H1 (cell line): ENCODE measurements at regions not wholly inside any gene's neighbourhood (a gene's known extent, or its start where the extent isn't known, plus 50 kb on each side); places are given as distances from the start of the nearest gene placed in this dataset.

Experiments used
- CTCF ChIA-PET: fragments of 300-600 bp; sonication (Branson Sonifier 250); formaldehyde crosslinking; loops from one replicate; lab custom pipeline; 2021; ENCODE audit not compliant: partially characterized antibody; lab: Charles Lee
- POLR2A ChIA-PET: fragments of 300-600 bp; sonication (Branson Sonifier 250); formaldehyde crosslinking; loops from one replicate; lab custom pipeline; 2021; ENCODE audit warnings: inconsistent platforms; ENCODE audit not compliant: partially characterized antibody; lab: Charles Lee
- DNase-seq, 2 experiments: peaks; one replicate each; pipeline versions ENCODE4 v3.0.0 to v3.0.0-alpha.2; 2010 to 2022; ENCODE audit warnings: low spot score in 2 of 2, low read depth in 1 of 2, mixed read lengths in 1 of 2
- FAIRE-seq: peaks from 2 replicates; lab custom pipeline; 2011; peaks lifted over from hg19 to GRCh38; lab: Jason Lieb, UNC
- H2AFZ ChIP-seq: 2 replicates; pipeline ENCODE4 v1.8.1; 2012; ENCODE audit warnings: low read length, inconsistent platforms
- H2AK5ac ChIP-seq: 2 replicates; pipeline ENCODE4 v1.6.1; 2013; ENCODE audit warnings: low read depth, low read length
- H2BK120ac ChIP-seq: replicated peaks from 2 replicates; pipeline ENCODE3; 2013; ENCODE audit warnings: low read depth, low read length, inconsistent platforms
- H2BK12ac ChIP-seq: 2 replicates; pipeline ENCODE4 v1.6.1; 2013; ENCODE audit warnings: low read depth, low read length
- H2BK15ac ChIP-seq: 2 replicates; pipeline ENCODE4 v1.6.1; 2013; ENCODE audit warnings: low read length
- H2BK20ac ChIP-seq: 2 replicates; pipeline ENCODE4 v1.6.1; 2013; ENCODE audit warnings: low read length
- H2BK5ac ChIP-seq: 2 replicates; pipeline ENCODE4 v1.6.1; 2013; ENCODE audit warnings: low read depth, low read length
- H3K14ac ChIP-seq: 2 replicates; pipeline ENCODE4 v1.6.1; 2013; ENCODE audit warnings: inconsistent platforms; ENCODE audit not compliant: insufficient read length
- H3K18ac ChIP-seq: 2 replicates; pipeline ENCODE4 v1.6.1; 2013; ENCODE audit warnings: low read length; ENCODE audit errors: extremely low read depth
- H3K23ac ChIP-seq: 2 replicates; pipeline ENCODE4 v1.6.1; 2013; ENCODE audit warnings: inconsistent platforms; ENCODE audit not compliant: insufficient read length
- H3K23me2 ChIP-seq: 2 replicates; pipeline ENCODE4 v1.6.1; 2013; ENCODE audit warnings: low read depth, low read length
- H3K27ac ChIP-seq: 2 replicates; pipeline ENCODE4 v1.6.1; 2011; ENCODE audit warnings: low read depth, low read length, inconsistent platforms
- H3K27me3 ChIP-seq, 4 experiments: replicated peaks in 1 of 4; 1 replicate in 1 of 4; 2 replicates in 3 of 4; pipeline versions ENCODE4 v1.6.1 to v1.8.1; 2011 to 2013; ENCODE audit warnings: low read length in 3 of 4, mild to moderate bottlenecking in 3 of 4, inconsistent platforms in 2 of 4, mixed read lengths in 2 of 4, moderate library complexity in 1 of 4; ENCODE audit not compliant: control insufficient read depth in 3 of 4, insufficient read depth in 3 of 4; ENCODE audit errors: extremely low read depth in 1 of 4
- H3K36me3 ChIP-seq, 4 experiments: 2 replicates each; pipeline versions ENCODE4 v1.6.1 to v1.8.1; 2011 to 2013; ENCODE audit warnings: mild to moderate bottlenecking in 4 of 4, low read length in 3 of 4, moderate library complexity in 2 of 4, control low read depth in 1 of 4, inconsistent platforms in 1 of 4; ENCODE audit not compliant: insufficient read depth in 4 of 4, control insufficient read depth in 2 of 4
- H3K4ac ChIP-seq: replicated peaks from 2 replicates; pipeline ENCODE3; 2013; ENCODE audit warnings: low read length, low read depth, mixed read lengths, inconsistent platforms; ENCODE audit not compliant: insufficient read length
- H3K4me1 ChIP-seq, 4 experiments: replicated peaks in 1 of 4; 1 replicate in 1 of 4; 2 replicates in 3 of 4; pipeline versions ENCODE4 v1.6.1 to v1.8.1; 2011 to 2013; ENCODE audit warnings: low read length in 3 of 4, inconsistent platforms in 2 of 4, mixed read lengths in 1 of 4; ENCODE audit not compliant: insufficient read depth in 4 of 4, control insufficient read depth in 3 of 4
- H3K4me2 ChIP-seq, 2 experiments: 2 replicates each; pipeline versions ENCODE4 v1.6.1 to v1.8.1; 2011 to 2013; ENCODE audit warnings: low read depth in 2 of 2, low read length in 2 of 2, control low read depth in 1 of 2, inconsistent platforms in 1 of 2, mild to moderate bottlenecking in 1 of 2; ENCODE audit not compliant: insufficient read depth in 1 of 2
- H3K4me3 ChIP-seq, 4 experiments: fragments of 200-600, 300-600 bp in 1 of 4; sonication (generic), shearing (Covaris generic), sonication (Bioruptor Twin) in 1 of 4; 2 replicates each; pipeline versions ENCODE4 v1.5.1 to v1.8.1; 2011 to 2016; ENCODE audit warnings: low read length in 4 of 4, low read depth in 3 of 4, control low read depth in 2 of 4, inconsistent platforms in 2 of 4, mild to moderate bottlenecking in 2 of 4, mixed read lengths in 1 of 4, moderate library complexity in 1 of 4; ENCODE audit not compliant: insufficient read depth in 2 of 4; ENCODE audit errors: extremely low read depth in 1 of 4
- H3K56ac ChIP-seq: replicated peaks from 2 replicates; pipeline ENCODE3; 2013; ENCODE audit warnings: low read depth, mild to moderate bottlenecking, mixed read lengths, low read length, inconsistent platforms; ENCODE audit not compliant: insufficient read length
- H3K79me1 ChIP-seq: 2 replicates; pipeline ENCODE4 v1.6.1; 2013; ENCODE audit warnings: low read depth, low read length, control low read depth
- H3K79me2 ChIP-seq, 2 experiments: 2 replicates each; pipeline versions ENCODE4 v1.6.1 to v1.8.1; 2012 to 2013; ENCODE audit warnings: low read length in 2 of 2, mild to moderate bottlenecking in 2 of 2, inconsistent platforms in 1 of 2; ENCODE audit not compliant: insufficient read depth in 2 of 2, control insufficient read depth in 1 of 2
- H3K9ac ChIP-seq, 4 experiments: replicated peaks in 1 of 4; 1 replicate in 1 of 4; 2 replicates in 3 of 4; pipeline versions ENCODE4 v1.6.1 to v1.8.1; 2011 to 2013; ENCODE audit warnings: low read depth in 3 of 4, low read length in 3 of 4, control low read depth in 2 of 4, mild to moderate bottlenecking in 2 of 4, moderate library complexity in 2 of 4, inconsistent platforms in 1 of 4; ENCODE audit errors: extremely low read depth in 1 of 4
- H3K9me3 ChIP-seq, 2 experiments: 2 replicates each; pipeline versions ENCODE4 v1.6.1 to v1.8.1; 2012 to 2013; ENCODE audit warnings: mild to moderate bottlenecking in 2 of 2, moderate library complexity in 2 of 2, control low read depth in 1 of 2, inconsistent platforms in 1 of 2, low read depth in 1 of 2, low read length in 1 of 2, mixed read lengths in 1 of 2; ENCODE audit not compliant: insufficient read depth in 2 of 2
- H4K20me1 ChIP-seq, 2 experiments: replicated peaks in 1 of 2; 2 replicates each; pipeline versions ENCODE3 to v1.8.1; 2011 to 2013; ENCODE audit warnings: inconsistent platforms in 2 of 2, low read length in 2 of 2, mild to moderate bottlenecking in 1 of 2; ENCODE audit not compliant: insufficient read depth in 2 of 2, control insufficient read depth in 1 of 2
- H4K5ac ChIP-seq: 2 replicates; pipeline ENCODE4 v1.6.1; 2013; ENCODE audit warnings: low read length, low read depth, mixed read lengths, inconsistent platforms; ENCODE audit not compliant: insufficient read length
- H4K8ac ChIP-seq: 2 replicates; pipeline ENCODE4 v1.8.0; 2013; ENCODE audit warnings: mild to moderate bottlenecking, moderate library complexity, low read length, inconsistent platforms; ENCODE audit not compliant: insufficient read depth; ENCODE audit errors: extremely low read depth
- H4K91ac ChIP-seq: replicated peaks from 2 replicates; pipeline ENCODE3; 2013; ENCODE audit warnings: low read length, mixed read lengths, inconsistent platforms; ENCODE audit not compliant: insufficient read length
- ATF2 ChIP-seq: IDR thresholded peaks from 2 replicates; pipeline ENCODE4 v1.6.1; 2012; ENCODE audit warnings: low read length, inconsistent platforms
- EP300 ChIP-seq, 2 experiments: IDR thresholded peaks; 1 replicate in 1 of 2; 2 replicates in 1 of 2; pipeline ENCODE4 v1.6.1; 2011 to 2012; ENCODE audit warnings: low read depth in 2 of 2, low read length in 2 of 2, mild to moderate bottlenecking in 2 of 2, borderline replicate concordance in 1 of 2, inconsistent platforms in 1 of 2, moderate library complexity in 1 of 2
- HDAC2 ChIP-seq, 2 experiments: fragments of 300-600 bp in 1 of 2; sonication (generic) in 1 of 2; IDR thresholded peaks; 2 replicates each; pipeline ENCODE4 v1.6.1; 2011 to 2012; ENCODE audit warnings: low read depth in 2 of 2, low read length in 2 of 2, mild to moderate bottlenecking in 2 of 2, moderate library complexity in 2 of 2, borderline replicate concordance in 1 of 2, inconsistent platforms in 1 of 2
- JUN ChIP-seq: IDR thresholded peaks from 2 replicates; pipeline ENCODE4 v1.6.1; 2011; ENCODE audit warnings: low read depth, mild to moderate bottlenecking, improper control_type of control experiment, low read length
- KDM5A ChIP-seq: fragments of 200-600 bp; IDR thresholded peaks from 2 replicates; pipeline ENCODE4 v1.7.1; 2012; ENCODE audit warnings: mild to moderate bottlenecking, low read length, inconsistent platforms, mixed read lengths
- MAX ChIP-seq: IDR thresholded peaks from 2 replicates; pipeline ENCODE4 v1.6.1; 2012; ENCODE audit warnings: inconsistent platforms
- NRF1 ChIP-seq: IDR thresholded peaks from 2 replicates; pipeline ENCODE4 v1.6.1; 2011; ENCODE audit warnings: mild to moderate bottlenecking, low read depth, low read length, improper control_type of control experiment
- POLR2AphosphoS5 ChIP-seq: IDR thresholded peaks from 2 replicates; pipeline ENCODE4 v1.6.1; 2011; ENCODE audit warnings: low read depth, low read length
- RAD21 ChIP-seq, 2 experiments: IDR thresholded peaks in 1 of 2; conservative IDR thresholded peaks in 1 of 2; 2 replicates each; pipeline ENCODE4 v1.6.1; 2011; ENCODE audit warnings: low read depth in 2 of 2, low read length in 2 of 2, improper control_type of control experiment in 1 of 2, inconsistent platforms in 1 of 2, mild to moderate bottlenecking in 1 of 2, moderate library complexity in 1 of 2
- RXRA ChIP-seq: IDR thresholded peaks from 2 replicates; pipeline ENCODE4 v1.6.1; 2011; ENCODE audit warnings: low read depth, mild to moderate bottlenecking, low read length, moderate library complexity; ENCODE audit not compliant: insufficient read depth
- SRF ChIP-seq: IDR thresholded peaks from 2 replicates; pipeline ENCODE4 v1.6.1; 2011; ENCODE audit warnings: mild to moderate bottlenecking, low read depth, low read length, moderate library complexity
- SUZ12 ChIP-seq: fragments of 200-600 bp; sonication (generic); IDR thresholded peaks from 2 replicates; pipeline ENCODE4 v1.6.1; 2012; ENCODE audit warnings: mild to moderate bottlenecking, inconsistent platforms, low read length, moderate library complexity, mixed read lengths
- WGBS, 2 experiments: shearing (Covaris generic) in 1 of 2; methylation state at CpG; one replicate each; pipeline versions ENCODE4 v1.1.6 to v1.1.7; 2013 to 2015; ENCODE audit warnings: low lambda C conversion rate in 2 of 2, mixed read lengths in 2 of 2, inconsistent platforms in 1 of 2, low coverage in 1 of 2, missing lambda C conversion rate in 1 of 2; ENCODE audit not compliant: insufficient replicate concordance in 2 of 2, insufficient coverage in 1 of 2, insufficient read length in 1 of 2; ENCODE audit errors: extremely low coverage in 1 of 2, missing lambda C conversion rate in 1 of 2; 5-methylcytosine and 5-hydroxymethylcytosine counted together

- H3K56ac ChIP-seq = no peak overlapping the region
- no peak overlapping the region for H3K4me3 ChIP-seq
- no peak overlapping the region for H2BK120ac ChIP-seq
- ChIA-PET POLR2A (no interaction called here), CTCF (interaction anchor here (1.0 to 2.5 kb wide), 2 partner anchors 16 to 106 kb away, joined by 4 to 8 read pairs; no protein-coding TSS in a partner anchor)
- no peak overlapping the region for H2AK5ac ChIP-seq
- no peak overlapping the region for H3K9ac ChIP-seq
- no peaks in the 10 kb centered on the region for H3K9me3 ChIP-seq
- no peak overlapping the region for H3K4me2 ChIP-seq
- H2BK12ac ChIP-seq = no peak overlapping the region
- H3K18ac ChIP-seq = no peak overlapping the region
- no peak overlapping the region for H3K14ac ChIP-seq
- H3K27ac ChIP-seq = no peak overlapping the region
- no peak overlapping the region for H4K8ac ChIP-seq
- FAIRE-seq = no peak
- H3K36me3 ChIP-seq = no peaks in the 10 kb centered on the region
- no peak overlapping the region for H2BK5ac ChIP-seq
- H3K23ac ChIP-seq = no peak overlapping the region
- no peaks in the 10 kb centered on the region for H4K20me1 ChIP-seq
- no peaks in the 10 kb centered on the region for H3K4me1 ChIP-seq
- no peak overlapping the region for H4K5ac ChIP-seq
- H3K27me3 ChIP-seq = no peaks in the 10 kb centered on the region
- 0 out of 2 replicates have a peak overlapping the region, but pooled peaks have one; percentile 28 for H2AFZ ChIP-seq
- H4K91ac ChIP-seq = no peak overlapping the region
- 90% methylated on average over 5 of the region's 5 CpGs; no CpG with 5 or more reads in 1 of the 2 experiments for WGBS, 2 experiments
- no peaks in the 10 kb centered on the region for H3K79me1 ChIP-seq
- H2BK20ac ChIP-seq = no peak overlapping the region
- H3K4ac ChIP-seq = no peak overlapping the region
- no peak overlapping the region for H2BK15ac ChIP-seq
- H3K23me2 ChIP-seq = no peaks in the 10 kb centered on the region
- H3K79me2 ChIP-seq = no peaks in the 10 kb centered on the region
- DNase-seq = no peak
- TF ChIP-seq SRF = no peak
- TF ChIP-seq MAX = no peak
- TF ChIP-seq POLR2AphosphoS5 = no peak
- no peak for TF ChIP-seq EP300 (IDR thresholded peaks at IDR 0.05; ENCODE audit: borderline replicate concordance in 1 of 2, low read depth in 2 of 2, low read length in 2 of 2)
- no peak for TF ChIP-seq KDM5A
- no peak for TF ChIP-seq HDAC2 (IDR thresholded peaks at IDR 0.05; ENCODE audit: borderline replicate concordance in 1 of 2, low read depth in 2 of 2, low read length in 2 of 2)
- no peak for TF ChIP-seq RAD21 (IDR thresholded peaks at IDR 0.05 in 1 of 2, conservative IDR thresholded peaks at IDR 0.05 in 1 of 2; ENCODE audit: low read depth in 2 of 2, low read length in 2 of 2)
- TF ChIP-seq ATF2 = no peak
- TF ChIP-seq SUZ12 = no peak
- no peak for TF ChIP-seq JUN
- no peak for TF ChIP-seq RXRA
- no peak for TF ChIP-seq NRF1
Observed at GRCh38 chr6:87945966-87946365, 101.7 kb upstream of the SPACA1 start.
